ENCODE measurements at regions not wholly inside any gene's neighbourhood (a gene's known extent, or its start where the extent isn't known, plus 50 kb on each side); places are given as distances from the start of the nearest gene placed in this dataset.

- Histone ChIP-seq H4K91ac (ENCODE audit: insufficient read depth, low read depth, low read length) (no peak overlapping the region), H4K5ac (ENCODE audit: low read depth, low read length) (no peak overlapping the region), H3K18ac (ENCODE audit: low read depth, low read length) (no peak overlapping the region), H2BK15ac (ENCODE audit: low read depth, low read length) (no peak overlapping the region), H2BK120ac (ENCODE audit: low read depth, low read length) (no peak overlapping the region), H3K9me1 (ENCODE audit: insufficient read depth, low read length) (no peaks in the 10 kb centered on the region), H3K36me3 (ENCODE audit: control insufficient read depth, insufficient read depth, low read length) (no peaks in the 10 kb centered on the region), H2BK5ac (ENCODE audit: low read depth, low read length, poor library complexity, severe bottlenecking) (no peak overlapping the region), H2AFZ (replicated peaks; ENCODE audit: low read length, poor library complexity) (no peak overlapping the region), H2AK9ac (replicated peaks; ENCODE audit: low read depth, low read length, poor library complexity) (no peak overlapping the region), H3K79me1 (ENCODE audit: low read depth in 1 of 2, low read length in 2 of 2) (0 out of 4 replicates have a peak, but pooled peaks cover 0 to 6% of the 10 kb centered on the region in 2 experiments), H3K4me3 (ENCODE audit: insufficient read depth, low read depth, low read length) (no peak overlapping the region), H3K14ac (replicated peaks; ENCODE audit: low read depth, low read length) (no peak overlapping the region), H3K56ac (ENCODE audit: extremely low read depth, insufficient read depth, low read length) (no peak overlapping the region), H3K27me3 (ENCODE audit: control insufficient read depth, insufficient read depth, low read length) (no peaks in the 10 kb centered on the region), H3K23ac (ENCODE audit: low read depth, low read length) (no peak overlapping the region), H4K20me1 (ENCODE audit: insufficient read depth, low read length) (no peaks in the 10 kb centered on the region), H3K4me2 (ENCODE audit: low read depth, low read length) (no peak overlapping the region), H3K9me3 (ENCODE audit: control insufficient read depth, insufficient read depth, low read length) (no peaks in the 10 kb centered on the region), H3K4ac (ENCODE audit: low read depth, low read length) (no peak overlapping the region), H2BK20ac (ENCODE audit: low read depth, low read length) (no peak overlapping the region), H2AK5ac (ENCODE audit: low read depth, low read length) (no peak overlapping the region), H4K8ac (ENCODE audit: low read depth in 2 of 2, low read length in 2 of 2) (no peak overlapping the region), H3K9ac (ENCODE audit: low read depth, low read length) (no peak overlapping the region), H3K4me1 (ENCODE audit: control insufficient read depth, insufficient read depth, low read length) (peaks cover 9% of the 10 kb centered on the region; the same call in 1 of the 2 replicates), H3K27ac (ENCODE audit: insufficient read depth, low read length) (no peak overlapping the region)
- in situ Hi-C loops (cut with MboI; ENCODE audit: low sequenced_read_pairs) (no loop called here), dilution Hi-C loops (cut with HindIII; ENCODE audit: low sequenced_read_pairs, unreplicated experiment) (no loop called here), intact Hi-C loops (cut with micrococcal nuclease) (loop anchor here (10.0 kb wide), 1 partner anchor 1009 kb away; no protein-coding TSS in a partner anchor)
- CTCF ChIA-PET = interaction anchor here (0.8 kb wide), 1 partner anchor 529 kb away, joined by 7 read pairs; no protein-coding TSS in a partner anchor
- TF ChIP-seq MAZ (IDR thresholded peaks at IDR 0.05; ENCODE audit: borderline replicate concordance, low read depth, low read length) = no peak
- TF ChIP-seq MAFK (IDR thresholded peaks at IDR 0.05; ENCODE audit: low read depth, low read length) = peak; percentile 59
- DNase-seq = no peak
- no peak for ATAC-seq (ENCODE audit: low read depth)
- POLR2A ChIA-PET (ENCODE audit: unreplicated experiment) = no interaction called here
- BruUV-seq (replicated peaks) = no TSS peak
- 84% methylated on average over 3 of the region's 10 CpGs; no CpG with 5 or more reads in 1 of the 2 experiments for WGBS, 2 experiments (ENCODE audit: extremely low coverage in 2 of 2, insufficient read length in 1 of 2)
These were observed 62.8 kb upstream of the PITRM1 start for GRCh38 chr10:3235395-3235794.
